ENCODE measurements at regions not wholly inside any gene's neighbourhood (a gene's known extent, or its start where the extent isn't known, plus 50 kb on each side); places are given as distances from the start of the nearest gene placed in this dataset.
A peak's percentile ranks its signal among the peaks of the same experiment; 100 is the strongest.

GRCh38 chr5:56356836-56357160 is 123.7 kb upstream of the ANKRD55 start:
- no peak for DNase-seq (ENCODE audit: low spot score)
- no peaks in the 10 kb centered on the region for H3K9me2 ChIP-seq (replicated peaks; ENCODE audit: insufficient read depth)
- H4K20me1 ChIP-seq (ENCODE audit: insufficient read depth, poor library complexity, severe bottlenecking): no peaks in the 10 kb centered on the region
- peak overlapping the region; percentile 11 for H3K4me2 ChIP-seq
- H3K9me3 ChIP-seq (ENCODE audit: low read depth): no peaks in the 10 kb centered on the region
- no peaks in the 10 kb centered on the region for H3K36me3 ChIP-seq (replicated peaks; ENCODE audit: insufficient read depth, low read depth)
- no peak for TF ChIP-seq EZH2 (IDR thresholded peaks at IDR 0.05; ENCODE audit: borderline replicate concordance)
- TF ChIP-seq CTCF (IDR thresholded peaks at IDR 0.05; ENCODE audit: poor library complexity): no peak
- TF ChIP-seq EZH2phosphoT487 (IDR thresholded peaks at IDR 0.05; ENCODE audit: low read depth, severe bottlenecking, unreplicated experiment): no peak
- H3K4me3 ChIP-seq: no peak overlapping the region
- H3K27ac ChIP-seq: peak overlapping the region; percentile 81
- H3K27me3 ChIP-seq: no peaks in the 10 kb centered on the region
- H3K4me1 ChIP-seq (ENCODE audit: insufficient read depth): peaks cover 45% of the 10 kb centered on the region
- no peak overlapping the region for H2AFZ ChIP-seq
- no peaks in the 10 kb centered on the region for H3K79me2 ChIP-seq

GRCh38 chr5:56356121-56356835 is 123.1 kb upstream of the ANKRD55 start:
- TF ChIP-seq EZH2 (IDR thresholded peaks at IDR 0.05; ENCODE audit: borderline replicate concordance) (no peak), CTCF (IDR thresholded peaks at IDR 0.05; ENCODE audit: poor library complexity) (no peak)
- Histone ChIP-seq H3K36me3 (replicated peaks; ENCODE audit: insufficient read depth, low read depth) (no peaks in the 10 kb centered on the region), H3K9me3 (ENCODE audit: low read depth) (no peaks in the 10 kb centered on the region), H2AFZ (no peak overlapping the region), H3K4me3 (no peak overlapping the region), H3K79me2 (no peaks in the 10 kb centered on the region), H3K27ac (peak overlapping the region; percentile 81), H3K9me2 (replicated peaks; ENCODE audit: insufficient read depth) (no peaks in the 10 kb centered on the region), H3K4me2 (peak overlapping the region; percentile 11), H3K27me3 (no peaks in the 10 kb centered on the region), H3K4me1 (ENCODE audit: insufficient read depth) (peaks cover 46% of the 10 kb centered on the region), H4K20me1 (ENCODE audit: insufficient read depth, poor library complexity, severe bottlenecking) (no peaks in the 10 kb centered on the region)
- WGBS (ENCODE audit: low lambda C conversion rate, missing lambda C conversion rate): 32% methylated on average over 6 of the region's 6 CpGs
- DNase-seq (ENCODE audit: low spot score): peak; percentile 38

GRCh38 chr5:56354836-56355235 is 121.7 kb upstream of the ANKRD55 start:
- no peaks in the 10 kb centered on the region for H3K36me3 ChIP-seq (replicated peaks; ENCODE audit: insufficient read depth, low read depth)
- H3K4me2 ChIP-seq: no peak overlapping the region
- peaks cover 51% of the 10 kb centered on the region for H3K4me1 ChIP-seq (ENCODE audit: insufficient read depth)
- H2AFZ ChIP-seq: no peak overlapping the region
- no peak for DNase-seq (ENCODE audit: low spot score)
- TF ChIP-seq EZH2phosphoT487 (IDR thresholded peaks at IDR 0.05; ENCODE audit: low read depth, severe bottlenecking, unreplicated experiment): no peak
- no peak for TF ChIP-seq CTCF (IDR thresholded peaks at IDR 0.05; ENCODE audit: poor library complexity)
- TF ChIP-seq EZH2 (IDR thresholded peaks at IDR 0.05; ENCODE audit: borderline replicate concordance): no peak
- peak overlapping the region; percentile 81 for H3K27ac ChIP-seq
- no peak overlapping the region for H3K4me3 ChIP-seq
- 98% methylated on average over 4 of the region's 4 CpGs for whole genome bisulfite sequencing (ENCODE audit: low lambda C conversion rate, missing lambda C conversion rate)
- H3K9me3 ChIP-seq (ENCODE audit: low read depth): no peaks in the 10 kb centered on the region
- H3K79me2 ChIP-seq: no peaks in the 10 kb centered on the region
- H3K9me2 ChIP-seq (replicated peaks; ENCODE audit: insufficient read depth): no peaks in the 10 kb centered on the region
- H4K20me1 ChIP-seq (ENCODE audit: insufficient read depth, poor library complexity, severe bottlenecking): no peaks in the 10 kb centered on the region
- H3K27me3 ChIP-seq: no peaks in the 10 kb centered on the region
